HG03103 (cell line): ENCODE measurements at regions not wholly inside any gene's neighbourhood (a gene's known extent, or its start where the extent isn't known, plus 50 kb on each side); places are given as distances from the start of the nearest gene placed in this dataset.
"Not testable (repeated sequence)": the region's sequence is repeated elsewhere in the genome, so short reads cannot be mapped to it uniquely, and the experiment has no call there.

Experiments
- ATAC-seq: cut with Tn5 transposase; IDR thresholded peaks from one replicate; pipeline ENCODE4 v1.9.1; 2021; ENCODE audit warnings: low read depth; ENCODE audit not compliant: unreplicated experiment

DNA sequence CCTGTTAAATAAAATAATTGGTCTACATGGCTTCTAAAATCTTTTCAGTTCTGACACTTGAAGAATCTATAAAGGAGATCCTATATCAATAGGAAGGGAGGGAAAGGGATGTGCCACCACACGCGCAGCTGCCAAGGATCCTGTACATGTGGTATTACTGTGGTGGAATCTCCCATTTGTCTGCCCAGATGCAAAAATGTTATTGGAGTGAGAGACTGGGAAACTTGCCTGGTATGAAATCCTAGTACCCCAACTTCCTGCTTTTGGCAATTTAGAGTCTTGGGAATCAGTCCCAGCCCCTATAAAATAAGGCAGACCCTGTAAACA is 81.9 kb upstream of the PICALM start:
- no peak for ATAC-seq

DNA sequence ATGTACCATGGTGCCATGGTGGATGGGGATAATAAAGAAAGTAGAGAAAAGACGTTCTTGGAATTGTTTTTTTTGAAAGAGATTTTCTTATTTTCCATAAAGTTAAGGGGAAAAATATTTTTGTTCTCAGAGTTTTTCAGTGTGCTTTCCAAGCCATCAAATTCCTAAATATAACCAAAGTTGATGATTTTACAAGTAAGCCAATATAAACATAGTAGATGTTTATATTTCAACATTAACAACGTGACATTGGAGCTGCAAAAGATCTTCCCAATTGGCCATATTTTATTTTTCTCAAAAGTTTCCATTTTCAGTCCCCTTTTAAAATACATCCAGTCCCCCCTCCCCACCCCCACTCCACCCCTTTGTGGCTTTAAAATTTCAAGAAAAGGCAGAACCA is 80.9 kb upstream of the PICALM start:
- ATAC-seq = no peak

DNA sequence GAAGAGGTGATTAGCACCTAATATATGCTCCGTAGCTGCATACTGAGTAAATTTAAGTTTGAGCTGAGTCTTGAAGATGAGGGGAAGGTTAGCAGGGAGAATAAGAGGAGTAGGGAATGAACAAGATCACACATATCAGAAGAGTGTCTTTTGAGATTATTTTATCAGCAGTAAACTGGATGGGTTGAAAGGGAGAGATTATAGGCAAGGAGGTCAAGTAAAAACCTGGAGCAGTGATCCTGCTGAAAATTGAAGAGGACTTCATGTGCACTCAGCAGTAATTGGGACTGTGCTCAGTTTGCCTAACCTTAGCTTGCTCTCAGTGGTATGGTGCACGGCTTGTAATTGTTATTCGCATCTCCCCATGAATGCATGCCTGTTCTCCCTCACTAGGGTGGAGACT is 79.5 kb upstream of the PICALM start:
- ATAC-seq = no peak

DNA sequence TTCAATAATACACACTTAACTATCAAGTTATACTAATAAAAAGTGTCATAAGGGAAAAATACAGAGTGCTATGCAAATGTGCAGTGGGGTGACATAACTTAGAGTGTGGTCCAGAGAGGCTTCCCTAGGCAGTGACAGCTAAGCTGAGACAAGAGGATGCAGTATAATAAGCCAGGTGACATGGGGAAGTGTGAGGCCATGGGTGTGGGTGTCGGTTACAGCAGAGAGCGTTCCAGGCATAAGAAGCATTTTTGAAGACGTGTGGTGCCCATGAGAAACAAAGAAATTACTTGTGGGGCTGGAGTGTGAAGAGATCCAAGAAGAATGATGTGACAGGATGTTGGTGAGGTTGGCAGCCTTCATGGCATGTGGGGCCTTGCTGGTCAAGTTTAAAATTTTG is 78.1 kb upstream of the PICALM start:
- ATAC-seq = no peak

DNA sequence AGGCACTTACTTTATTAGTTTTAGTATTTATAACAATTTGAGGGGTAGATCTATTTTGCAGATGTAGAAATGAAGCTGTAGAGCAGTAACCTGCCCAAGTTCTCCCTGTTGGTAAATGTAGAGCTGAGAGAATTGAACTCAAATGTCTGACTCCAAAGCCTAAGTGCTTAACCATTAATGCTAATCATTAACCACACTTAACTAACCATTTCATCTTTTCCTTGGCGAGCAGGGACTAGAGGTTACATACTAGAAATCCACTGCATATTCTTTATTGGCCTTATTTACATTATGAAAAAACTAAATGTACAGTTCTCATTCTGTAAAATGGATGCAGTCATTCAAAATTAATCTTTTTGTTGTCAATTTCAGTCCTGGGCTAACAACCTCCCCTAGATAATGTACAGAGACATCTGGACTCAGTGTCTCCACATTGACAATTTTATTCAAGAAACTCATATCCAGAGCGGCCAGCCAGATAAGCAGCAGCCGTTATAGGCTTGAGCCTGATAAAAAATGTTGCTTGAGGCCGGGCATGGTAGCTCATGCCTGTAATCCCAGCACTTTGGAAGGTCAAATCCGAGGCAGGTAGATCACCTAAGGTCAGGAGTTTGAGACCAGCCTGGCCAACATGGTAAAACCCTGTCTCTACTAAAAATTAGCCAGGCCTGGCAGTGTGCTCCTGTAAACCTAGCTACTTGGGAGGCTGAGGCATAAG is 76.7 kb upstream of the PICALM start:
- no peak for ATAC-seq

DNA sequence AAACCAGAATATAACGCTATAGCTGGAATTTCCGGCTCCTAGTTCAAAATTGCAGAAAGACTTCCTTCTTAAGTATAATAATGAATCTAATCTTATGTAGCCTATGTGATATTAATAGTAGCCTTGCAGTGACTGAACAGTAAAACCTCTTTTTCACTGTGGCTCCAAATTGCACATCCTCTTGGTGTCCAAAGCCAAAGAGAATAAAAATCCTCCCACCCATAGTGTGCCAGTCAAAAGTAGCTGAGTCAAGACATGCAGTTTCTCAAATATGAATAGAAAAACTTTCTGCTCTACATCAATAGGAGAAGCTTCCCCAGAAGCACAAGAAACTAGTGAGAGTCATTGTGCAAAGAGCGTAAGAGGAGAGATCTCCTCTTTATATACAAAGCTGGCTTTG is 76.0 kb upstream of the PICALM start:
- ATAC-seq = no peak

DNA sequence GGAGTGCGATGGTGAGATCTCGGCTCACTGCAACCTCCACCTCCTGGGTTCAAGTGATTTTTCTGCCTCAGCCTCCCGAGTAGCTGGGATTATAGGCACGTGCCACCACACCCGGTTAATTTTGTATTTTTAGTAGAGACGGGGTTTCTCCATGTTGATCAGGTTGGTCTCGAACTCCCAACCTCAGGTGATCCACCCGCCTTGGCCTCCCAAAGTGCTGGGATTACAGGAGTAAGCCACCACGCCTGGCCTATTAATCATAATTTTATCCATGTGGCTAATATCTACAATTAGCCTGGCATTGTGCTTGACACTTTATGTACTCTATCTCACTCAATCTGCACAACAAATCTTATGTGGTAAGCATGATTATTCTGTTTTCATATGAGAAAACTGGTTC is 75.2 kb upstream of the PICALM start:
- ATAC-seq = not testable (repeated sequence)

DNA sequence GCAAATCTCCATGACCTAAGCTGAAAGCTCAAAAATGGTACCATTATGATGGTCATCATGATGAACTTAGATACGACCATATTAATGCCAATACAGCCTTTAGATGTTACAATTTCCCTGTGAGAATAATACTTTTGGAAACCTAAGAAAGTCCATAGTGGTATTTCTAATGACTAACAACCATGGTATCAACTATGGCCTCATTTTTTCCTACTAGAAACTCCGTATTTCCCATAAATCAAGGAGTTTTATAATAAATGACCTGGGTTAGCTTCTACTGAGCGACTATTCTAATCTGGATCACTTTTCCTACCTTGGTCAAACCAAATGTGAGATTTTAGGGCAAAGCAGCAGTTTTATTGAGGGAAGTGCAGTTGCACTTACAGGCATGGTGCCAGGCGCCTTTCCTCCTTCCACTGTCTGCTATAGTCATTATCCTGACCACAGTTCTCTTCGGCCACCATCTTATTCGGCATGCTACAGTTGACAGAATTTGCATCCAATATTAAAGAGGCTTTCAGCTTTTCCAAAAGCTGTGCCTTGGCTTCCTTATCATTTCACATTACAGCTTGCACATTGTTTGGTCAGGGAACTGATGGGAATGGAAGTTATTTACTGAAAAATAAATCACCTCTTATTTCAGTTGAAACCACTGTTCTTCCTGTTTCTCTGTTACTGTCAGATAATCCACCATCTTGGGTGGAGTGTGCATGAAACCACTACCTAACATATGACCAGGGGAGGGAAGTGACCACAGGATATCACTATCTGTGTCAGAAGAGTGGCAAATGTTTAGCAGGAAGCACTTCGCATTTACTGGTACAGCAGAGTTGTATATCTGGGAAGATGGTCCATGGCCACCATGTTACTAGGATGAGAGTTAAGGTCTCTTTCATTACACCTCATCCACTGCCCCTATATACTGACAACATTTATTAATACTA is 74.5 kb upstream of the PICALM start:
- ATAC-seq = no peak

DNA sequence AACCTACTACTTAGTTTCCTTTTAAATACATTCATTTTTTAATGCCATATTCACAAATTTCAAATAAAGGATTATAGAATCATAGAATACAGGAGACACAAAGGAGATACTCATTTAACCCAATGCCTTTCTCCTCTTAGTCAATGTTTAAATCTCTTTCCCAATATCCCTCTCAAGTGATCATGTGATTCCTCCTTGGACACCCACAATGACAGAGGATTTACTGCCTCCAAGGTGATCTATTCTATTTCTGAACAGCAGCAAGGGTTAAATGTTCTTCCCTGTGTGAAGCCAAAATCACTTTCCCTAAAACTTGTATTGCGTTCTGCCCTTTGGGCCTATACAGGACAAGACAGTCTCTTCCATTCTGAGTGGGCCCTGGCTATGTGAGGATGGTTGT is 73.3 kb upstream of the PICALM start:
- ATAC-seq = no peak

DNA sequence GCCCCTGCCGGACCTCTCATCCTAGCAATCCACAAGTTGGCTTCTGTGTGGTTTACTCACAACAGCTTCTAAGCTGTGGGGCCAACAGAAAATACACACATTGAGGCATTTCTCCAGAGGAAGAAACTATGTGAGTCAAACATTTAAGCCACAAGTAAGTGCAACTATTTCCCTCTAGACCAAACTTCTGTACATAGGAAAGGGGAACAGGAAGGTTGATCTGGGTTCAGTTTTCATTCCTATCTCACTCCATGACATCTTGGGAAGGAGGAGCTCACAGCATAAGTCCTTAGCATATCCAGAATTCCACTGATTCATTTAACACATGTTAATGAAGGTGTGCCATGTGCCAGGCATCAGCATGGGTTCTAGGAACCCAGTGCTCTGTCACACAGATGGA is 72.8 kb upstream of the PICALM start:
- no peak for ATAC-seq

DNA sequence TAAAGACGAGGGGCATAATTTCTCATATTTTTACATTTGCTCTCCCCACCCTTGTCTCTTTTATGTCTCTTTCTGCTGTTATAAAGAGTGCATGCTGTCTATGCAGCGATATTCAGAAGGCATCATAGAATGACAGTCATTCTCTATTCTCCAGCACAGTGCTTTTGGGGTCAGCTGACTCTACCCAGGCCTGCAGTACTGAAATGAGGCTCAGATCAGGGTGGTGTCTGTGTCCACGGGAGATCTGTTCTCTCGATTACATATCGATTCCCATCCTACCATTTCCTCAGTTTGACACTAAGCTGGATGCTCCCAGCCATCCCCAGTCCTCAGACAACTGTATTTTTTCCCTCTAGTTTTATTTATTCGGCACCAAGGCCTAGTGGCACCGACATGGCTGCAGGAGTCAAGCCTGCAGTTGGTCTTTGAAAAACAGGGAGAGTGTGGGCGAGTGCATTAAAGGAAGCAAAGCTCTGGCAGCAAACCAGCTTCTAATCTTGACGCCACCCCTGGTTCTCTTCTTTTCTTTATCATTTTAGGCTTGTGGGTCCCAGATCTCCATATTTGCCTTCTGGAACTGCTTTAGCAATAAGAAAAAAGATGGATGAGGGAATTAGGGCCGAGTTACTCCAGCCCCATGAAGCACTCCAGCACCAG is 71.6 kb upstream of the PICALM start:
- ATAC-seq = no peak

DNA sequence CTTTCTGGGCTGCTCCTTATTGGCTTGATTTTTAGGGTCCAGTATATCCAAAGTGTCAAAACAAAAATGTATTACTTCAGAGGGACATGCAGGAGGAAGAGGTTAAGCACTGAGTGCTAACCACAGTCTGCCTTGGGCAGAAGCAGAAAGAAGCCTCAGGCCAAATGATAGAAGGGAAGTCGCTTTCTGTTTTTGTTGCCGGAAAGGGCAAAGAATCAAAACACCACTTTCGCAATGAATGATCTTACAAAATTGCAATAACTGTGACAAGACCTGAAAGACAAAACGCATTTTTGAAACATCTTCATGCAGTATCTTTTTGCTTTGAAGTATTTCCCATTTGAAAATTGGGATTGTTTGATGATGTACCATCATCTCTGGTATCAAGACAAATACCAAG is 70.1 kb upstream of the PICALM start:
- peak; percentile 87 for ATAC-seq

DNA sequence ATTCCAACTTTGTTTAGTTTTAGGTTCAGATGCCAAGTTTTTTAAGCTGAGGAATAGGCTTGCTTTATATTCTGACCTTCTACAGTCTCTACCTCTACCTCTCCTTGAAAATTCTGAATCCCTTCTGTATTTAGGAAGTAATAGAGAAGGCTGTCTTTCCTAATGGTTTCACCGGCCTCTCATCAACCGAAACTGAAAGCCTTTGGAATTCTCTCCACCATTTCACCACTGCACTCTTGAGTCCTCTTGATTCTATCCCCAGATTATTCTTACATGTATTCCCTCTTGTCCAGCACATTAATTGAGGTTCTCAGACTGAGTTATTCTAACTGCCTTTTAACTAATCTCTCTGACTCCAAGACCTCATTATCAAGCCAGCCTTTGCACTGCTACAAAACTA is 67.7 kb upstream of the PICALM start:
- ATAC-seq = no peak

DNA sequence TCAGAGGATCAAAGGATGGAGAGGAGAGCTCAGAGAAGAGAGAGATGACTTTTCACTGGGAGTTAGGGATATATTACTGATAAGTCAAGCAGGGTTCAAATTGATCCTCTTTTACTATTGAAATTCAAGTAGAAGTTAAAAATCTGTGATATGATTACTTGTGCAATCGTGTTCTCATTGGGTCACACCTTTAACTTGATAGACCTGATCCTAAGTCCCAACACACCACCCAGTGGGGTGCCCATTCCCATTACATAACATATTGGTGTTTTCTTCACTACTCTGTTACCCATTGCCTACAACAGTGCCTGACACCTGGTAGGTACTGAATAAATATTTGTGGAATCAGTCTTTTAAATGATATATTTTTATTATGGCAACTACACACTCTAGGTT is 66.4 kb upstream of the PICALM start:
- ATAC-seq = no peak

DNA sequence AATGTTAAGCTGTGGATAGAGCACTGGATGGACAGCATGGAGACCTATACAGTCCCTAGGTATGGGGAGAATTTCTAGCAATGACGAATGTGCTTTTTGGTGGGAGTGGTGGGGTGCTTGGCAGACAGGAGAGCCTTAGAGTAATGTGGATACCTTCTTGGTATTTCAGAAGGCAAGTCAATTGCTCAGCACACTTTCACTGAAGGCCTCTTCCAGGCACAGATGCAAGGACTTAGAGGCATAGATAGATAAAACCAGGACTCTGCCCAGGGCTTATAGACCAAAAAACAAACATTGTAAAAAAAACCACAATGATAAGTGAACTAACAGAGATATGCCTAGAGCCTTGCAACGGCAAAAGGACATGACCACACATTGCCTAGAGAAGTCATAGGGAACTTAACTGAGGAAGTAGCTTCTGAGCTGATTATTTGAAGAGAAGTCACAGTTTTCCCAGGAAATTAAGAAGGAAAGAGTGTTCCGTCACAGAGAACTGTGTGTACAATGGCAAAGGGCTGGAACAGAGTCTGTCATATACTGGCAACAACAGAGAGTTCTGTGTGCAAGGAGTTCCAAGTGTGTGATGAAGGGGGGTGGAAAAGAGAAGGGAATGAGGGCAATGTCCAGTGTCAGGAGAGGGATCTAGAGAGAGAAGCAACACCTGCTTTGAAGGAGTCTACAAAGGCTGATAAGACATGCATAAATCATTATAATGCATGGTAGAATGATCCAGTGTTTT is 65.9 kb upstream of the PICALM start:
- ATAC-seq = no peak

DNA sequence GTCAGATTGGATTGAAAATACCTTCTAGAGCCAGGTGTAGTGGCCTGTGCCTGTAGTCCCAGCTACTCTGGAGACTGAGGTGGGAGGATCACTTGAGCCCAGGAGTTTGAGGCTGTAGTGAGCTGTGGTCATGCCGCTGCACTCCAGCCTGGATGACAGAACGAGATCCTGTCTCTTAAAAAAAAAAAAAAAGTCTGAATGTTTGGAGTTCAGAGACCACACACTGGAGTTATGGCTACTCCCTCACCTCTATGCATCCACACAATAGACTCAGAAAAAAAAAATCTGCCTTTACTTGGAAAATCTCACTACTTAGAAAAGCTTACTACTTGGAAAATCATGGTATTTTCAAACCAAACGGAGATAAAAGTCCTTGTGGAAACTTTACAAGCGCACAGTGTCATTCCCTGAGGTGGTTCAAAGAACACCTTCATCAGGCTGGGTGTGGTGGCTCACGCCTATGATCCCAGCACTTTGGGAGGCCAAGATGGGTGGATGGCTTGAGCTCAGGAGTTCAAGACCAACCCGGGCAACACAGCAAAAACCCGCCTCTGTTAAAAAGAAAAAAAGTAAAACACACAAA is 63.9 kb upstream of the PICALM start:
- ATAC-seq = no peak

DNA sequence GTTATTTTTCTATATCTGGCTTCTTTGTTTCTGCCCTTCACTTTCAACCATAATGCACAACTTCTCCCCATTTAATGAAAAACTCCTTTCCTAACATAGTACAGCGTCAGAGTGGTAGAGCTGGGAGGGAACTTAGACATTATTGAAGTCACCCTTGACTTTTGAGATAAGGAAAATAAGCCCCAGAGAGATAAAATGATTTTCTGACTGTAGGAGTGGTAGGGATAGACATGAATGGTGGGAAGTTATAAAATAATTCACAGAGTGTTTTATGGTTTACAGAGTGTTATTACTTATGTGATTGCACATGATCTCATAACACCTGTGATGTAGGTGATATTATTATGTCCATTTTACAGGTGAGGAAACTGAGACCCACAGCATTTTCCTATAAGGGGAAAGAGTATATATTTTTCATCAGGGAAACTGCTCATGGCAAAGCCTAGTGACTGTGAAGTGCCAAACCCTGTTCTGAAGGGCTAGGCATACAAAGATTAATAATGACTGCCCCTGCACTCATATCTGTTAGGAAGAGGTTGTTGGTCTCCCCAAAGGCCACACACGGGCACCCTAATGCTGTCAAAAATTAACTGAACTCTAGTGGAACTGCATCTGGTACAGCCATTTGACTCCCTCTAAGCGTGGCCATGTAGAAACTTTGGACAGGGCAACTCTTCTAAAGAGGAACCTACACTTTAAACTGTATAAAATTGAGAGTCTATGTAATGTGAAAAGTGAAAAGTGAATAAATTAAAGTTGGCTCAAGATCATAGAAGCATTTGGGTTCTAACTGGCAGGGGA is 61.1 kb upstream of the PICALM start:
- no peak for ATAC-seq

DNA sequence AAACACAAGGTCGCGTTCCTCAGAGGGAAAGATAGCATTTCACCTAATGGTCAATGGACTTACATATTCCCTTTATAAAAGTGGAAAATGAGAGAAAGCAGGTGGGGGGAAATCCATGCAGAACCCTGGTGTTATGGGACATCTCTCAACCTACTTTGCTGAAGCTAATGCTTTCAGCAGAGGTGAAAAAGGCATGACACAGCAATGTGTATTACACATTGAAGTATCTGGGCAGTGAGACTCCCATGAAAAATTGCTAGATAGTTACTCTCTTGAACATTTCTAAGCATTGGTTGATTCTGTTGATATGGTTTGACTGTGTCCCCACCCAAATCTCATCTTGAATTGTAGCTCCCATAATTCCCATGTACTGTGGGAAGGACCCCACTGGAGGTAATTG is 60.0 kb upstream of the PICALM start:
- no peak for ATAC-seq

DNA sequence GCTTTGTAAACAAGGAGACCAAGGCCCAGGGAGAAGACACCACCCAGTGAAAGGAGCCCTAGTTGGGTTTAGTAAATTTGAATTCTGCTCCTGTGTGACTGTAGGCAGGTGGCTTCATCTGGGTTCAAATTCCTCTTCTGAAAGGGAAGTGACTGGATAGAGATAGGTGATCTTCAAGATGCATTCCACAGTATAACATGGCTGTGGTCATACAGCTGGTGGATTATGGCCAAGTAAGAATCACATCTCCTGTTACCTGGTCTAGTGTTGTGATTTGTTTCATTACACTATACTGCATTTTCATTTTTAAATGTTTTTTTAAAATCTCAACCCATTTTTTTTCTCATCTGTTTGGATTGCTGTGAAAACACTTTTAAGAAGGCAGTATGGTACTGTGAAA is 58.0 kb upstream of the PICALM start:
- ATAC-seq = no peak
